HG03571 (cell line): ENCODE measurements at regions not wholly inside any gene's neighbourhood (a gene's known extent, or its start where the extent isn't known, plus 50 kb on each side); places are given as distances from the start of the nearest gene placed in this dataset.

Source experiments
- ATAC-seq: cut with Tn5 transposase; IDR thresholded peaks from one replicate; pipeline ENCODE4 v1.9.1; 2021; ENCODE audit not compliant: unreplicated experiment

DNA sequence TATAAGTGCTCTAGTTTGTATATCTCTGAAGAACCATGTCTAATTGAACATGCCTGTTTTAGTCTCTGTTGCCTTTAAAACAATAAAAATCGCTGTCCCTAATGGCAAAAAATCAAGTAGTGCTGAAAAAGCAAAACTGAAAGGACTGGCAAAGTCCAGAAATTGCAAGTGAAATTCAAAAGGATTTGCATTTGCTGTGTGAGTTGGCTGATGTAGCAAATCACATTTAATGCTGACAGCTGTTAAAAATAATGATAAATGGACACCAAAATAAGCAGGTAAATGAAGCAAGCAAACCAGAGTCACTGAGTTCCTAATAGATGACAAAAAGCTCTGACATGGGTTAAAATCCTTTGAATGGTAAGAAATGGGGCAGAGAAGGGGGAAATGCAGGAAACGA lies 874.1 kb downstream of the GRM8 start:
- ATAC-seq, result no peak

DNA sequence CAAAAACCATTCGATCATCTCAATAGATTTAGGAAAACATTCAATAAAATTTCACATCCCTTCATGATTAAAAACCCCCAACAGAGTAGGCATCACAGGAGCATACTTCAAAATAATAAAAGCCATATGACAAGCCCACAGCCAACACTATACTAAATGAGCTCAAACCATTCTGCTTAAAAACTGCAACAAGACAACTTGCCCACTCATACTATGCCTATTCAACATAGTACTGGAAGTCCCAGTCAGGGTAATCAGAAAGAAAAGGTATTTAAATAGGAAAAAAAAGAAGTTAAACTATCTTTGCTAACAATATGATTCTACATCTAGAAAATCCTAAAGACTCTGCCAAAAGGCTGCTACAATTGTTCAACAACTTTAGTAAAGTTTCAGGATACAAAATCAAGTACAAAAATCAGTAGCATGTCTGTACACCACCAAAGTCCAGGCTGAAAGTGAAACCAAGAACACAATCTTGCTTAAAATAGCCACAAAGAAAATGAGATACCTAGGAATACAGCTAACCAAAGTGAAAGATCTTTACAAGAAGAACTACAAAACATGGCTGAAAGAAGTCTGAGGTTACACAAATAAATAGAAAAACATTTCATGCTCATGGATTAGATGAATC lies 882.6 kb downstream of the GRM8 start:
- no peak for ATAC-seq

DNA sequence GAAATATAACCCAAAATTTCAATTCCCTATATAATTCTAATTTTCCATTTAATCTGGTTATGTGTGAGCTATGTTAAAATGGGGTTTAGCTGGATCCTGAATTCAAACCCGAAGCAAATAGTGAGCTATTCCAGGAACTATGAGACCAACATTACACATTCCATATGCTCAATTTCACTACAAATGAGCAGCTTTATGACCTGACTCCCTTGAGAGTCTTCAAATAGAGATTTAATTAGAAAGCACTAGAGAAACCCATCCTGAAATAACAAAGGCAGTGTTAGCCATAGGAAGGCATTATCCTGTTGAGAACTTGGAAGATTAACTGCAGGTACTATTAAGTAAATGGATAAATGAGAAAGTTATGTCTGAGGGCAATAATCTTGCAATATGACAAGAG lies 890.0 kb downstream of the GRM8 start:
- ATAC-seq, result no peak

DNA sequence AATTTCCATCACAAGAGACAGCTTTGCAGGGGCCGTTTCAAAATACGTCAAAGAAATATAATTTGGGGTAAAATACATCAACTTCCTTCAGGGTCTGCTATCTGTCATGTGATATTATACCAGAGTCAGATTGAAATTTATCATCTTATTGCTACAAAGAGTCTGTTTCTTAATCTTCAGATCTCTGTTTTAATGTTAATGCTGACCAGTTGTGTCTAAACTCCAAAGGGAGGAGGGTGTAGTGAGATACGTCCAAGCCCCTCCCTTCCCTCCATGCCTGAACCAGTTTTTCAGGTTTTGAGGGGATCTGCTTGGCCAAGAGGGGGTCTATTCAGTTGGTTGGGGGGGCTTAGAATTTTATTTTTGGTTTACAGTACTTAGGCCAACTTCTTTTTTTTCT lies 891.6 kb downstream of the GRM8 start:
- ATAC-seq, result no peak

DNA sequence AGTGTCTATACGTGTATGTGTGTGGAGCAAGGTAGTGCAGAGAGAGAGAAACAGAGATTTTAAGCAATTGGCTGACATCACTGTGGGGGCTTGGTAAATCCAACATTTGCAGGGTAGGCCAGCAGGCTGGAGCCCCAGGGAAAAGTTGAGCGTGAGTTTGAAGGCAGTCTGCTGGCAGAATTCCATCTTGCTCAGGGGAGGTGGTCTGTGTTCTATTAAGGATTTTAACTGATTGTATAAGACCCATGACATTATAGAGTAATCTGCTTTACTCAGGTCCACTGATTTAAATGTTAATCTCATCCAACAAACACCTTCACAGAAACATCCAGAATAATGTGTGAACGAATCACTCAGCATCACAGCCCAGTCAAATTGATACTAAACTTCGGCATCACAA lies 912.9 kb downstream of the GRM8 start:
- no peak for ATAC-seq

DNA sequence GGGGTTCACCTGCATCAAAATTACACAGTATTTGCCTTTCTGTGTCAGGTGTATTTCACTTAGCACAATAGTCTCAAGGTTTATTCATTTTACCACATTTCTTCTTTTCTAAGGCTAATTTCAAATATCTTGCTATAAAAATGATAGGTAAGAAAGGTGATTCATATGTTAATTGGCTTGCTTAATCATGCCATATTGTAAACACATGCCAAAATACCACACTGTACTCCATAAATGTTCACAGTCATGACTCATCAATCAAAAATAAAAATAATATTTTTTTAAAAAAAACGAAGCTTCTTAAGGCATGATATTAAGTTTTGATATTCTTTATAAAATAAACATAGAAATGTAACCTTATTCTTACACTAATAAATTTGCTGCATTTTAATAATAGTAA lies 947.1 kb downstream of the GRM8 start:
- no peak for ATAC-seq

DNA sequence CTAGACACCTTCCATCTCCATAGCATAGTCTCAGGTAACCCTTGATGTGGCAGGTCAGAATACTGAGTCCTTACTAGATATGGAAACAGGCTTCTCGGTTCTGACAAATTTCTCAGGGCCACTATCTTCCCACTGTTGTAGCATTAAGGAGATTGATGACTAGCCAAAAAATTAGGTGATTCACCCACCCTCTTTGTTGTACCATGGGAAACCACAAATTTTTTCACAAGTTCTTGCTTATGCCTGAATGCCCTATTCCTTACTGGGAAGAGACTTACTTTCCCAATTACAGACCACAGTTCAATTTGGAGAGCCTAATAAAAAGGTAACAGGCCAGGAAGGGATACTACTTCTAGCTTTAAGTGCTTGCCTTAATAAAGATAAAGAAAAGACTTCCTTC lies 948.8 kb downstream of the GRM8 start:
- ATAC-seq, result no peak

DNA sequence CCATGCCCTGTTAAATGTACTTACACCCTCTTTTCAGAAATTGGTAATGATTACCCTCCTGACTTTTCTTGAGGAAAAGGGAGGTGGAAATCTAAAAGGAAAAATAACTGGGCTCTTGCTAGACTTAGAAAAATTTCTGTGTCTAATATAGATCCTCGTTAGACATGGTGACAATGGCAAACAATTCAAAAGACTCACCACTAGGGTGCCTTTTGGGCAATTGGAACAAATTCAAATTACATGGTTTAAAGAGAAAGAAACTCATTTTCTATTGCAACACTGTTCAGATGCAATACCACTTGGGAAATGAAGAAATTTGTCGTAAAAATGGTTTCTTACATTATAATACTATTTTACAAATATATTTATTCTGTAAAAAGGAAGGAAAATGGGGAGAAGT lies 950.1 kb downstream of the GRM8 start:
- no peak for ATAC-seq

DNA sequence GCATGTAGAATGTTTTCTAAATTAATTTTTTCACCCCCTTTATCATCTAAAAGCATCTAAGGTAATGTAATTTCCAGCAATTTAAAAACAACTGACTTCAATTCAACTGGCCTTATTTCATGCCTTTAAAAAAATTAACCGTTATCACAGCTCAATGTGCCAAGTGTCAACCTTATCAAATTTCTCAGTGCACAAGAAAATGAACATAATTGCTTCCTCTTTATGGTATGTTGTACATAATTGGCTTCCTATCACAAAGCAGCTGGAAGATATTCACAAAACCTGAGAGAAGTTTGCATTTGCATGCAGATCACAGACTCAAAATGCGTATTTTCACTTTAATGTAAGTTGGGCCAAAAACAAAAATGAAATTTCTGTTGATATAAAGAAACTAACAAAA lies 966.4 kb downstream of the GRM8 start:
- no peak for ATAC-seq

DNA sequence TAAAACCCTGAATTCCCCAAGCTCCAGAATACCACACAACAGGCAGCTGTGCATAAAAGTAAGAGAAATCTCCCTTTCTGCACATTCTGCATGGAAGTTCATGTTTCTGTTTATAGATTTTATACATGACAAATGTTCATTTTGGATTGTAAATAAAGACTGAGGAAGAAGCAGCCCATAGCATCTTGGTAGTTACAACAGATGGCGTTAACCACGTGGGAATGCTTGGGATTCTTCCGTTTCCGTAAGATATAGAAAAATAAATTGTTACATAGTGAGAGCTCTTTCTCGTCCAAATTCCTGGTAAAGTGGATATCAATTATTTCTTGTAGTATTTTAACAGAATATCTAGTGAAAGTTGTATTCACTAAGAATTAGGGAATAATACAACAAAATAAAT lies 1016.5 kb downstream of the GRM8 start:
- ATAC-seq, result no peak

DNA sequence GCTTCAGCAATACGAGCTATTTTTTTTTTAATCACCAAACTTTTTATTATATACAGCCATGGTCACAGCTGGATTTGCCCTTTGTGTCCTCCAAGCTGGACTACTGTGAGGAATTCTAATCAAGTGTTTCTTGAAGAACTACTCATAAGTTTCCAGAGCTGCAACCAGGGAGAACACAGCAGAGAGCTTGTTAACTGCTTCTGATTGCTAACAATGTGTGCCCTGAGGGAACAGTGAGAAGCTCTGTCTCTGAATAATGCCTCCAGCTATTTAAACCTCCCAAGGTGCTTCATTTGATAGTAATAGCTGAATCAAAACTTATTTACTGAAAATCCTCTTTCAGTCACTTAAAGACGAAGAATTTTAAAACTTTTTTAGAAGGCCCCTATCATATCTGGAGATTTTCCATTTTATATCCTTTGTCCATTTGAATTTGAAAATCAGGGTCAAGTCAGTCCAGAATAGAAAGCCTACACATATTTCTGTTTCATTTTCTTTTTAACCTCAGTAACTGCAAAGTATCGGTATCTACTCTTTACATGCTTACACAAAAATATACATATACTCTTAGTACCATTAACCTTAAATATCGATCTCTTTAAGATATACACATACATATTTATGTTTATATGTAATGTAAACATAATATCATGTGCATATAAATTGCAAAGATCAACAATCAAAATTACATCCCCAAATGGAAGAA lies 1024.2 kb downstream of the GRM8 start:
- ATAC-seq, result no peak

DNA sequence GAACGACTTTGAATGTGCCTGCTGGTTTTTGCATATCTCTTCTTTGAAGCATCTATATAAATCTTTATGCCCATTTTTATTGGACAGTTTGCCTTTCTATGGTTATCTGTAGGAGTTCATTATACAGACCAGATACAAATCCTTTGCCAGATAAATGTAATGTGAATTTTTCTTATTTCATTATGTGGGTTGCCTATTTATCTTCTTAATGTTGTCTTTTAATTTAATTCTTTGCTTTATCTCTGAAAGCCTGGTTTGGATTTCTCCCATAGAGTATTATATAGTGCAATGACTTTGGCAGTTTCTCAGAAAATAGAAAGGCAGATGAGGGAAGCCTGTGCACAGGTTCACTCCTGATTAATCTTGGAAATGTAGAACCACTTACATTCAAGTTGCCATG lies 1025.1 kb downstream of the GRM8 start:
- ATAC-seq, result no peak

DNA sequence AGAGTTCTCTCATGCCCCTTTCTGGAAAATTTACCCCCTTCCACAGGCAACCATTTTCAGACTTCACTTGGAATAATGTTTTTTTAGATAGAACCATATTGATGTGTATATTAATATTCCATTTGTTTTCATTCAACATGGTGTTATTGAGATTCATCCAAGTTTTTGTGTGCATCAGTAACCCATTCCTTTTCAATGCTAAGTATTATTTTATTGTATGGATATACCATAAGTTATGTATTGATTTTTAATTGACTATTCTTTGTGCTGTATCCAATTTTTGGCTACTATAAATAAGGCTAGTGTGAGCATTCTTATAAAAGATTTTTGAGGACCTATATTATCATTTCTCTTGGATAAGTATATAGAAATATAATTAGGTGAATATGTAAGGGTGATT lies 1025.7 kb downstream of the GRM8 start:
- ATAC-seq, result no peak

DNA sequence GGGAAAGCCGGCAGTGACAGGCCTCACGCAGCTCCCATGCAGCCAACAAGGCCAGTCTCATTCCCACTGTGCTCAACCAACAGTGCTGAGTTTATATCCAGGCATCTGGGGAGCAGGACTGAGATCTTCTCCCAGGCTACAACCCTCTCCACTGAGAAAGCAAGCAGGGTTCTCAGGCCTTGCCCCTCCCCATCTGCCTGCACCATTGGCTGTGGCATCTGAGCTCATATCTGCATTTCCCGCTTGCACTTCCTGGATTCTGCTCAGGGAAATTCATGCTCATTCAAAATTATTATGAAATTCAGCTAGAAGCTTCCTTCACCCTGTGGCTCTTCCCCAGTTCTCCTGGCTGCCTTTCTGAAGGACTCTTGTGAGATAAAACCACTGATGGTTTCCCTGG lies 1029.0 kb downstream of the GRM8 start:
- no peak for ATAC-seq

DNA sequence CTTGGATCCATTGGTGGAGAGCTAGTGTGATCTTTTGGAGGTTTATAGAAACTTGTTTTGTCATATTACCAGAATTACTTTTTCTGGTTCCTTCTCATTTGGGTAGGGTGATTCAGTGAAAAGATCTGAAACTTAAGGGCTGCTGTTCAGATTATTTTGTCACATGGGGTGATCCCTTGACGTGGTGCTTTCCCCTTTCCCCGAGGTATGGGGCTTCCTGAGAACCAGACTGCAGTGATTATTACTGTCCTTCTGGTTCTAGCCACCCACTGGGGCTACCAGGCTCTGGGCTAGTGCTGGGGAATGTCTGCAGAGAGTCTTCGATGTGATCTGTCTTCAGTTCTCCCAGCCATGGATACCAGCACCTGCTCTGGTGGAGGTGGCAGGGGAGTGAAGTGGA lies 1030.0 kb downstream of the GRM8 start:
- no peak for ATAC-seq

DNA sequence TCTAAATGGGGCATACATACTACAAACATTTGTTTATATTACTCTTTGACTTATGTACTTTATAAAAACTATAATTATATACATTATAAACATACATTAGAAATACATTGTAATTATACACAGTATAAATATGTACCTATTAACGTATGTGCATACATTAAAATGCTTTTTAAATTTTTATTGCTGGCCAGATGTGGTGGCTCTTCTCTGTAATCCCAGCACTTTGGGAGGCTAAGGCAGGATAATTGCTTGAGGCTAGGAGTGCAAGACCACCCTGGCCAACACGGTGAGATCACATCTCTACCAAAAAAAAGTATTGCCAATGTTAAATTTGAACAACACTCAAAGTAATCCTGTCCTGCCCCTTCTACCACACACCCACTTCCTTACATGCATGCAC lies 1037.0 kb downstream of the GRM8 start:
- no peak for ATAC-seq

DNA sequence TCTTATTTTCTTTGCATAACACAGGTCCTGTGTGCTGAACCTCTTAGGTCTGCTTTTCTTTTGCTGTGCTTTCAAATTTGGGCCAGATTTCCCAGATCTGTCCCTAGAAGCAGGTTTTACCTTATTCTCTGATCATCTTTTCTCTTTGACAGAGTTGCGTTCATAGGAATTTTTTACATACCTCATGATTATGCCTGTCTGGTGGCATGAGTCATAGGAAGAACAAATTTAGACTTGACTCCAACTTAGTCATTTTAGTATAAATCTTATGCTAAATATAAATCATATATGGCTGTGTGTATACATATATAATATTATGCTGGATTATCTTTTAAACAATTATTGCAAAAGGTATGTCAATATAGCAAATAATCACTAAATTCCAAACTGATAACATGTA lies 1038.9 kb downstream of the GRM8 start:
- no peak for ATAC-seq

DNA sequence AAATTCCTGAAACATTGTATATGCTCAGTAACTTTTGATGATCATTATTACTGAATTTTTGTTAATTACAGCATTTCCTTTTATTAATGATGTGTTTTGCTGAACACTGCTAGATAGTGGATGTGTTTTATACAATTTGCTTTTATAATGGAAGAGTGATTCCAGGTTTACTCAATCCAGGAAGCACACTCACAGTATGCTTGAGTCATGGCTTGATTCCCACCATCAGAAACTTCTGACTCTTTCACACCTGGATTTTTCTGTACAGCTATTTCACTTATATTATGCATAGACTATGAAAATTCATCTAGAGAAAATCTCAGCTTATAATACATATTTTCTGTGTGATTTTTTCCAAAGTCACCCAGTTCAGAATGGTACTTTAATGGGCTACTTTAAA lies 1040.9 kb downstream of the GRM8 start:
- no peak for ATAC-seq

DNA sequence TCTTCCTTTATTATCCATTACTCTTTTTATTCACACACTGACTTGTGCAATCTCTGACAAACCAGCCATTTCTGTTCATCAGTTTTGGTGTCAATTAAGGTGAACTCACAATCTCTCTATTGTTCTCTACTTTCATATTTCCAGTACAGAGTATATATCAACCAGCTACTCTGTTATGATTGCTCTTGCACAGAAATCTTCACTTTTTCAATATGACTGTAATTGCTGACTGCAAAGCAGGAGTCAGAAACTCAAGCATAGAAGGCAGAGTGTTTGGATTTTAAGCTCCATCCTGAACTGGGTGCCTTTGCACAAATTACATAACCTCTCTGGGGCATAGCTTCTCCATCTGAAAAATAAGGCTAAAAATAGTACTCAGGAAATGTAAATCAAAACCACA lies 1042.0 kb downstream of the GRM8 start:
- no peak for ATAC-seq

DNA sequence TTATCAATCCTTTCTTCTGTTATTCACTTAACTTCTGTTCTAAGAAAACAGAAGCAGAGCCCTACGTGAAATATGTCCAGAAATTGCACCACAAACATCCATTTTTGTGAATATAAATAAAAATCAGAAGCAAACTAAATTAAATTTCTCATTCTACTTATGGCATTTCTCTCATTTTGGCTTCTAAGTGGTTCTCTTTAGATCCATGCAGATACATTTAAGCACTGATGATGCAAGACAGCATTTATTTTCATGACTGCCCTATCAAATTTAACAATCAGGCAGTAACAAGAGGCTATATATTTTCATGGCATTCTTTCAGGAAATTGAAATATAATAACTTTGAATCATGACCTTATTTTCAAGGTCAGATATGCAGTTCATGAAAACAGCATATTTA lies 1049.6 kb downstream of the GRM8 start:
- no peak for ATAC-seq

DNA sequence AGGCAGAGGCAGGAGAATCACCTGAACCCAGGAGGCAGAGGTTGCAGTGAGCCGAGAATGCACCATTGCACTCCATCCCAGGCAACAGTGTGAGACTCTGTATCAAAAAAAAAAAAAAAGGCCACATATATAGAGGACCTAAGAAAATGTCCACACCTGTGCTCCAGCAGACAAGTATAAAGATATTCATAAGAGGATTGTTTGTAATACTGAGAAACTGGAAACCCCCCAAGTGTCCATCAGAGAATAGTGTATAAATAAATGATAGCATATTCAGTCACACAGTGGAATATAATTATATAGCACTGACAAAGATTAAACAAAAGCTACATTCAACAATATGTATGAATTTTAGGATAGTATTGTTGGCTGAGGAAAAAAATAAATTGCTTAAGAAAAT lies 1050.6 kb downstream of the GRM8 start:
- no peak for ATAC-seq

DNA sequence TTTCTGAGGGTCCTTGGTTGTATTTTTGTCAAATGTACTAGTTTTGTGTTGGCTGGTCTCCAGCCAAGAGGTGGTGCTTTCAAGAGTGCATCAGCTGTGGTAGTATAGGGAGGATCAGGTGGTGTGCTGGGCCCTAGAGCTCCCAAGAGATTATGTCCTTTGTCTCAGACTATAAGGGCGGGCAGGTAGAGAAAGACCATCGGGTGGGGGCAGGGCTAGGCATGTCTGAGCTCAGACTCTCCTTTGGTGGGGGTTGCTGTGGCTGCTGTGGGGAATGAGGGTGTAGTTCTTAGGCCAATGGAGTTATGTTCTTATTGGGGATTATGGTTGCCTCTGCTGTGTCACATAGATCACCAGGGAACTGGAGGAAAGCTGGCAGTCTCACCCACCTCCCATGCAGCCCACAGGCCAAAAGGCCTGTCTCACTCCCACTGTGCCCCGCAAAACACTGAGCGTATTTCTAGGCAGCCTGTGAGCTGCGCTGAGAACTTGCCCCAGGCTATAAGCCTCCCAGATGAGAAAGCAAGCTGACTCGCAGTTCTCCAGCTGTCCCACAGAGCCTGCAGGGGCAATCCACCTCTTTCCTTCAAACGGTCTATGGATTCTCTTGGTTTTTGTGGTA lies 1066.7 kb downstream of the GRM8 start:
- no peak for ATAC-seq

DNA sequence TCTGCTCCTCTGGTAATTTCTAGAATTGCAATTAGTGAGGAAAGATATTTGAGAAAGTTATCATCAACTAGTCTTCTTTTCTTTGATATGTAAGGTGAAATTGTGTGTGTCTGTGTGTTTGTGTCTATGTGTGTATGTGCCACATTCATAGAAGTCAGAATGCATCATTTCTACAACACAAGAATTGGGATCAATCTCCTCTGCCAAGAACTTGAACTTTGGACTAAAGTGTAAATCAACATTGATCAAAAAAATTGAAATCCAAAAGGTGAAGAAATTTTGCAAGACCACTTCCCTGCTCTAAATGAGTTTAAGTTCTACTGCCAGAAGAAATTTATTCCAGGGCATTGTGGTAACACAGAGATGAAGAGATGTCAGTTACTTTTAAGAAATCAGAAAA lies 1072.8 kb downstream of the GRM8 start:
- ATAC-seq, result no peak
